ENCODE measurements at regions not wholly inside any gene's neighbourhood (a gene's known extent, or its start where the extent isn't known, plus 50 kb on each side); places are given as distances from the start of the nearest gene placed in this dataset.

- no peak for TF ChIP-seq POLR2A (IDR thresholded peaks at IDR 0.05)
- no peak for TF ChIP-seq POLR2AphosphoS5 (IDR thresholded peaks at IDR 0.05)
These were observed 1006.2 kb upstream of the FLRT2 start for GRCh38 chr14:84523746-84524145.

All from transverse colon (tissue), 3 donors.